Testis (tissue), 2 donors: ENCODE measurements at regions not wholly inside any gene's neighbourhood (a gene's known extent, or its start where the extent isn't known, plus 50 kb on each side); places are given as distances from the start of the nearest gene placed in this dataset.

Experiments
- CTCF ChIP-seq, 3 experiments: fragments of 450-650 bp in 2 of 3; fragments of 200-600 bp in 1 of 3; sonication (generic) in 1 of 3; IDR thresholded peaks; one replicate each; pipeline ENCODE4 v1.5.1; 2016 to 2019; ENCODE audit warnings: antibody characterized with exemption in 3 of 3, mild to moderate bottlenecking in 2 of 3, moderate library complexity in 1 of 3
- POLR2A ChIP-seq: fragments of 450-650 bp; IDR thresholded peaks from one replicate; pipeline ENCODE4 v1.6.1; 2017; ENCODE audit warnings: antibody characterized with exemption, mild to moderate bottlenecking, moderate library complexity

GRCh38 chr1:229710746-229711145 lies 84.7 kb downstream of the URB2 start:
- no peak for TF ChIP-seq CTCF (IDR thresholded peaks at IDR 0.05)
- no peak for TF ChIP-seq POLR2A
